HG03139 (cell line): ENCODE measurements at regions not wholly inside any gene's neighbourhood (a gene's known extent, or its start where the extent isn't known, plus 50 kb on each side); places are given as distances from the start of the nearest gene placed in this dataset.

Experiments used
- ATAC-seq: cut with Tn5 transposase; IDR thresholded peaks from one replicate; pipeline ENCODE4 v1.9.1; 2021; ENCODE audit not compliant: unreplicated experiment

- ATAC-seq, result no peak
Observed at GRCh38 chr12:126534495-126534894, 1469.3 kb downstream of the AACS start.

GRCh38 chr12:126534942-126535341, 1469.7 kb downstream of the AACS start:
- no peak for ATAC-seq

GRCh38 chr12:126535971-126536370, 1470.7 kb downstream of the AACS start:
- ATAC-seq, result no peak

GRCh38 chr12:126537961-126538530, 1472.8 kb downstream of the AACS start:
- no peak for ATAC-seq

GRCh38 chr12:126538888-126539287, 1473.7 kb downstream of the AACS start:
- ATAC-seq, result no peak

- ATAC-seq, result no peak
Observed at GRCh38 chr12:126545411-126545810, 1480.2 kb downstream of the AACS start.

GRCh38 chr12:126547905-126548304, 1482.7 kb downstream of the AACS start:
- ATAC-seq, result no peak

- no peak for ATAC-seq
Observed at GRCh38 chr12:126551869-126552268, 1486.6 kb downstream of the AACS start.

- ATAC-seq, result no peak
Observed at GRCh38 chr12:126554625-126555024, 1489.4 kb downstream of the AACS start.

GRCh38 chr12:126557659-126558058, 1492.4 kb downstream of the AACS start:
- ATAC-seq, result no peak

- ATAC-seq, result no peak
Observed at GRCh38 chr12:126558219-126558618, 1493.0 kb downstream of the AACS start.

- no peak for ATAC-seq
Observed at GRCh38 chr12:126558810-126559209, 1493.6 kb downstream of the AACS start.

- ATAC-seq, result no peak
Observed at GRCh38 chr12:126567016-126567415, 1501.8 kb downstream of the AACS start.

- no peak for ATAC-seq
Observed at GRCh38 chr12:126569706-126570105, 1504.5 kb downstream of the AACS start.

- no peak for ATAC-seq
Observed at GRCh38 chr12:126570566-126570965, 1505.3 kb downstream of the AACS start.

GRCh38 chr12:126572170-126572569, 1506.9 kb downstream of the AACS start:
- ATAC-seq, result no peak

GRCh38 chr12:126581655-126582054, 1516.4 kb downstream of the AACS start:
- ATAC-seq, result no peak

- no peak for ATAC-seq
Observed at GRCh38 chr12:126582231-126582630, 1517.0 kb downstream of the AACS start.

- ATAC-seq, result no peak
Observed at GRCh38 chr12:126588586-126589249, 1523.5 kb downstream of the AACS start.

- no peak for ATAC-seq
Observed at GRCh38 chr12:126591533-126591932, 1526.3 kb downstream of the AACS start.

- ATAC-seq, result no peak
Observed at GRCh38 chr12:126601184-126602170, 1536.2 kb downstream of the AACS start.

- ATAC-seq, result no peak
Observed at GRCh38 chr12:126602612-126603011, 1537.4 kb downstream of the AACS start.
